ENCODE measurements at regions not wholly inside any gene's neighbourhood (a gene's known extent, or its start where the extent isn't known, plus 50 kb on each side); places are given as distances from the start of the nearest gene placed in this dataset.
"Not testable (repeated sequence)": the region's sequence is repeated elsewhere in the genome, so short reads cannot be mapped to it uniquely, and the experiment has no call there.

DNA sequence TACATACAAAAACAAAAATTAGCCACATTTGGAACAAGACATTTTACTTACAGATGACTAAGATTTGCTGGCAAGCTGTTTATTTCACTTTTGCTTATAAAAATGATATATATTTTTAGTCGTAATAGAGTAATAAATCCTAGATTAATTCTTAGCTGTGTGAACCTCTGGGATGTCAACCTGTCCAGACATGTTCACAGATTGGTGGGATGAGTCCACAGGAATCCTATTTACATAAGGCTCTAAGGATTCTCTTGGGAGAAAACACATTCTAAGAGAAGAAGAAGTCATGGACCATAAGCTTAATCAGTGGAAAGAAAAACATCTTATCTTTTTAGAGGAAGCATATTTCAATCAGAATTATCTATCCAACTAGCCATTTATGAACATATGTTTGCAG is 797.4 kb downstream of the C12orf50 start:
- DNase-seq, result no peak

DNA sequence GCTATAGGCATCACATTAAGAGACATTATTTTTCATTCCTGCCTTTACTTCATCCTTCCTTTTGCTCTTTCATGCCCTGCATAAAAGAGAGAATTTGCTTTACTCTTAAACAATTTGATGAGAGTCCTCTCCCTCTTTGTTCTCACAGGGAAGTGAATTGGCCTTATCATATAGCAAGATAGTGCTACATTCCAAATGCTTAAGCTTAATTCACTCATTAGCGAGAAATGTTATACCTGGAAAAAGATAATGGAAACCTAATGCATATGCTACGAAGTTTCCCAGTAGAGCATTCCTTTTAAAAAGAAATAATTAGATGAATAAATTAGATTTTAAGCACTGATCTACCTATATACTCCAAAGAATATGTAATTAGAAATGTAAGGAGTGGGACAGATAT is 798.8 kb downstream of the C12orf50 start:
- DNase-seq, result no peak

DNA sequence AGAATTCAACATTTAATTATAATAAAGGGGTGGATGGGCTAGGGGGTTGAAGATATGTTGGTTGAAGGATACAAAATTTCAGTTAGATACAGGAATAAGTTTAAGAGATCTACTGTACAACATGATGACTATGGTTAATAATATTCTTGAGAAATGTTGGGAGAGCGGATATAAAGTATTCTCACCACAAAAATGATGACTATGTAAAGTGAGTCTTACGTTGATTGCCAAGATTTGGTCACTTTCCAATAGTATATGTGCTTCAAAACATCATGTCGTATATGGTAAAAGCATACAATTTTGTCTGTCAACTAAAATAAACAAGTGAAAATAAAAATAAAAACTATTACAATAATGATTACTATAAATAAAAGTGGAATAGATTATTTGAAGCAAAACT is 802.0 kb downstream of the C12orf50 start:
- DNase-seq, result no peak

DNA sequence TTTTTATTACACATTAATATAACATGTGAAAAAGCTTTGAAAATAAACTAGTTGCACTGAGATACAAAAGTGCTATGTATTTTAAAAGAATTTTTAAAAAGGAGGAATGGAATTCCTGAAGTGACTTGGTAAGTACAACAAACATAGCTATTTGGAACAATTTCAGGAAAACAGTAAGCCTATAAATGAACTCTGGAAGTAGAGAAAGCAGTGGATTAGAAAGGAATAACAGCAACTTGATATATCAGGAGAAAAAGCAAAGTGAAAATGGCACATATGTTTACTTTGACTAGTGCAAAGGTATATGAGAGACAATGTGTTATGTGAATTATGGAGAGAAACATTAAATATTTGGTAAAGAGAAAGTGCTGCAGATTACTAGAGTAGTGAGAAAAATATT is 811.7 kb downstream of the C12orf50 start:
- no peak for DNase-seq

DNA sequence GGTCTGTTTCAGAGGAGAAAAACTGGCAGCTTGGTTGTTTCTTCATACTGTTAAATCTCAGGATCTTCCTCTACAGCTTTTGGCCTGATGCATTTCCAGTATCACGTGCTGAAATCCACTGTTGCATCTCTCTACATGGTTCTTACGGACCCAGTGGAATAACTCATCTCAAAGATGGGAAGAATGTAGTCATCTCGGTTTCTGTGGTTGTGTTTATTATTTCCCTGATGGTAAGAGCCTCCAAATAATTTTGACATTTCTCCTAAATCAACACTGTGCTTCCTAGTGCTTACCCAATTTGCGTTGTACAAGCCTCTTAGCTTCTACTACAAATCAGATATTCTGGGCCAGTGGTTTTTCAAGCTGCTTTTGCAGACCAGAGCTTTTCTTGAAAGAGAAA is 812.8 kb downstream of the C12orf50 start:
- no peak for DNase-seq

DNA sequence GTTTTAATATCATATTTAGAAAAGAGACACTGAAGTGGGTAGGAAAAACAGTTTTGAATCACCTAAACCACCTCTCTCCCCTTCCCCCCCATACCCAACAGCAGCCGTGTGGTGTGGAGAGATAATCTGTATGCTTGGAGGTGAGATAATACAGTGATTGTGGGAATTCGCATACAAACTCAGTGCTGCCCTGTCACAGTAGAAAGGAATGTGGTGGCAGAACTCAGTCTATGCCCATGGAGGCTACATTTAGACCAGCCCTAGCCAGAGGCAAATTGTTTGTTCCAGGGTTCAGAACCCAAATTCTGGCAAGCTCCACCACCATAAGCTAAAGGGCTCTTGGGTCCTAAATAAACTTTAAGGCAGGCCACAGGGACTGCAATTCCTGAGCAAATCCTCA is 827.0 kb downstream of the C12orf50 start:
- DNase-seq, result no peak

DNA sequence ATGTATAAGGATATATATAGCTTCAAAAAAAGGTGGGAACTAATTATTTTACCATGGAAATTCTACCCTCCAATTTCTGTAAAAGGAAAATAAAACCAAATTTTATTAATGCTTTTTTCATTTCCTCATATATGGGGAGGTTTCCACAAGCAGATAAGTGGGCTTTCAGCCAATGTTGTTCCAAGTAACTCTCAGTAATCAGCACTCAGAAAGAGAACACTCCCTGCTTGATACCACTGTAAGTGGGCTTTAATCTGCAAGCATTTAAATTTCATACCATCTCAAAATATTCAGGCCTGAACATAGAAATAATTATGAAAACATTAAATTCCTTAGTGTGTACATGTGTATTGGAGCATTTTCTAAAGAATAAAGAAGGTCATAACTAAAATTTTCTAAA is 827.6 kb downstream of the C12orf50 start:
- DNase-seq, result no peak

DNA sequence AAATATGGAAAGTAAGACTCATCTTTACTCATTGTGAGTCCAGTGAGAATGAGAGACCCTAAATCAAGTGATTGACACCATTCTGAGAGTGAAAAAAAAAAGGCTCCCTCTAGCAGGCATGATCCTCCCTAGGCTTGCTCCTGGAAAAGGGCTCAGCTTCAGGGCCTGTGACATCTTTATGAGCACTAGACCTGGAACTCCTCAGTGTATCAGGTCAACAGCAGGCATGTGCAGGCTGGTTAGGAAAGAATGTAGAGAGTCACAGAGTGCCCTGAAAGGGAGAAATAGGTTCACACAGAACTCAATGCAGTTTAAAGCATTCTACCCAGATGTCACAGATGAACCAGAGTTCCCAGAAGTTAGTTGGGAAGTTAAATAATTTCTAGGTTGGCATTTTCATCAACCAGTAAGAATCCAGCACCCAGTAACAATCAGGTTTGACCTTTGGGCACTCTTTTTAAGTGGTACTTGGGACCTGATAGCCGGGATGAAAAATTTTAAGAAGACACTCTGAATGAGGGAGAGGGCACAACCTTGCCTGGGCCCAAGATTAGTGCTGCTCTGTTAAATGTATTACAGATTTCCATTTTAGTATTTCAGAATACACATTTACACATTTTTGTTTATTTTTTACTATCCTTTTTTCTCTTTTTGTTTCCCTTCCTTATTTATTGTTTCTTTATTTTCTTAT is 828.8 kb downstream of the C12orf50 start:
- no peak for DNase-seq

DNA sequence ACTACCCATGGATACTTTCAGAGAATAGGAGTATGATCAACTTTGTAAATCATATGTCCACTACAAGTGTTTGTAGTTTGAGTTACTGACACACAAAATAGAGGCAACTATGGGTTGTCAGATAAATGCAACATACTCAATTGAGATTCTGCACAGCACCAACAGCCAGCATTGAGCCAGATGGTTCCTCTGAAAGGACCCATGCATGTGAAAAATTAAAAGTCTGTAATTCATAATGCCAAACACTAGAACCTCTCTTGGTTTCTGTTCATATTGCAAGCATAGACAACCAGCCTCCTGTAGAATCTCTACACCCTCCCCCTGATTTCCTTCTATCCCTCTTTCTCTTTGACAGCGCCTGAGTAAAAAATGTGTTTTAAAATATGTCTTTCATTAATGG is 831.0 kb downstream of the C12orf50 start:
- no peak for DNase-seq

DNA sequence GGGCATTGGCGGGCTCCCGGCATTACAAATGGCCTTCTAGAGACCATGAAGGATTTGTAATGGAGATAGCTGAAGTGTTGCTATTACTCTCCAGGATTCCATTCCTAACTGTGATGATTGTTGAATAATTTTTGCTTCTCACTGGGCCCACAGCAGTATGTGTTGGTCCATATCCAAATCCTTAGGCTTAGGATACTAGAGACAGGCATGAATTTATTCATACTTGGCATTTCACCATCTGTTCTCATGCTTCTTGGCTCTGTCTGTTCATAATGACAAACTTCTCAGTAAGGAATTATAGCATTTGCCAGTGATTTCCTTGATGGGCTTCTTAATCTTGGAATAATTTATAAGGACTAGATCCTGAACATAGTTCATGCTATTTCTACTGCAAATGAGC is 832.9 kb downstream of the C12orf50 start:
- no peak for DNase-seq

DNA sequence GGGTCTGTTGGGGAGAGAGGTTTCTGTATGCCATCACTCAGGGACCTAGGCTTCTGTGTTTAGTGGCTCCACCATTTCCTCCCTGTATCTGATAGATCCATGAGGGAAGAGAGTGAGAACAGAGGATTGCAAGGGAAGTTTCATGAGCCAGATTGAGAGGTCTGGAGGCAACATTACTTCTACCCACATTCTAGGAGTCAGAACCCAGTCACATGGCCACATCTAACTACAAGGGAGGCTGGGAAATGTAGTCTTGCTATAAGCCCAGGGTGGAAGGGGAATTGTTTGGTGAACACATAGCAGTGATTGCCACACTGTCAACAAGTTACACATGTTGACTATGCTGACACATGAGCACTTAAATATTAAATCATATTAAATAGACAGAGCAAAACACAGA is 834.8 kb downstream of the C12orf50 start:
- DNase-seq, result not testable (repeated sequence)

DNA sequence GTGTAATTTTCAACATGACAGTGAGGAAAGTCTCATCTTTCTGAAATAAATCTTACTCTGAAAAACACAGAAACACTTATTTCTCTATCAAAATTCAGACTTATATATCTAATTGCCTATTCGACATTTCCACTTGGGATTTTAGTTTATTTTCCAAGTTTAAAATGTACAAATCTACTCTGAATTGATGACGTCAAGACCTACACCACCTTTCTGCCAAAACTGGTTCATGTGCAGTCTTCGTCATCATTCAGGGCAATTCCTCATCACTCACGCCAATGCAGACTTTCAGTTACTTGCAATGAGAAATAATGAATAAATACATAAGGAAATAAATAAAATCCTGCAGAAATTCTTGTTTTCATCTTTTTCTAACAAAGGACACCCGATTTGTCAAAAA is 843.8 kb downstream of the C12orf50 start:
- DNase-seq, result no peak

DNA sequence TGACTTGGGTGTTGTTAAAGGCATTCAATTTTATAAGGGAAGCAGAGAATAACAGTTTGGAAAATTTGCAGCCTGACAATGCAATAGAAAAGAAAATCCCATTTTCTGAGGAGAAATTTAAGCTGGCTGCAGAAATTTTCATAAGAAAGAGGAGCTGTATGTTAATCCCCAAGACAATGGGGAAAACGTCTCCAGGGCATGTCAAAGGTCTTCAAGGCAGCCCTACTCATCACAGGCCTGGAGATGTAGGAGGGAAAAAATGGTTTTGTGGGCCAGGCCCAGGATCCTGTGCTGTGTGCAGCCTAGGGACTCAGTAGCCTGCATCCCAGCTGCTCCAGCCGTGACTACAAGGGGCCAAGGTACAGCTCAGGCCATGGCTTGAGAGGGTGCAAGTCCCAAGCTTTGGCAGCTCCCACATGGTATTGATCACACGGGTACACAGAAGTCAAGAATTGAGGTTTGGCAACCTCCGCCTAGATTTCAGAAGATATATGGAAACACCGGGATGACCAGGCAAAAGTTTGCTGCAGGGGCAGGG is 846.4 kb downstream of the C12orf50 start:
- no peak for DNase-seq

DNA sequence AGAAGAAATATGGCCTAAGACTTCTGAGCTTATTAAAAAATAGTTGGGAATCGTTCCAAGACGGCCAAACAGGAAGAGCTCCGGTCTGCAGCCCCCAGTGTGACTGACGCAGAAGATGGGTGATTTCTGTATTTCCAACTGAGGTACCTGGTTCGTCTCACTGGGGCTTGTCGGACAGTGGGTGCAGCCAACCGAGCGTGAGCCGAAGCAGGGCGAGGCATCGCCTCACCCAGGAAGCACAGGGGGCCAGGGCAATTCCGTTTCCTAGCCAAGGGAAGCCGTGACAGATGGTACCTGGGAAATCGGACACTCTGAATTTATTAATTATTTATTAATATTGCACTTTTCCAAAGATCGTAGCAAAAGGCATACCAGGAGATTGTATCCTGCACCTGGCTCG is 857.8 kb downstream of the C12orf50 start:
- peak; percentile 11 for DNase-seq

DNA sequence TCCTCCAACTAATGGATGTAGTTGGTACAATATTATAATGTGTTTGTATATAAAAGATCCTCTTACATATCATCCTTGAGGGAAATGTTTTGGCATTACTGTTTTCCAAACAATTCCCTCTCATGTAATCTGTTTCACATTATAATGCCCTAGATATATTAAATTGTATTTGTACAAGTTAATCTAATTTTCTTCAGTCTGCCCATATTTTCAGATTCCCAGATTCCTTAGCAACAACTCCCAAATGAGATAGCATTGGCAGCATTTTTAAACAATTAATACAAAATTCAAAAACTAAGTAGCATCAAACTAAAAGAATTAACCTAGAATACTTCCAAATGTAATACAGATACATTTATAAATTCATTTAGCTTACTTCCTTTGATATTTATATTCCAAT is 860.2 kb downstream of the C12orf50 start:
- no peak for DNase-seq

DNA sequence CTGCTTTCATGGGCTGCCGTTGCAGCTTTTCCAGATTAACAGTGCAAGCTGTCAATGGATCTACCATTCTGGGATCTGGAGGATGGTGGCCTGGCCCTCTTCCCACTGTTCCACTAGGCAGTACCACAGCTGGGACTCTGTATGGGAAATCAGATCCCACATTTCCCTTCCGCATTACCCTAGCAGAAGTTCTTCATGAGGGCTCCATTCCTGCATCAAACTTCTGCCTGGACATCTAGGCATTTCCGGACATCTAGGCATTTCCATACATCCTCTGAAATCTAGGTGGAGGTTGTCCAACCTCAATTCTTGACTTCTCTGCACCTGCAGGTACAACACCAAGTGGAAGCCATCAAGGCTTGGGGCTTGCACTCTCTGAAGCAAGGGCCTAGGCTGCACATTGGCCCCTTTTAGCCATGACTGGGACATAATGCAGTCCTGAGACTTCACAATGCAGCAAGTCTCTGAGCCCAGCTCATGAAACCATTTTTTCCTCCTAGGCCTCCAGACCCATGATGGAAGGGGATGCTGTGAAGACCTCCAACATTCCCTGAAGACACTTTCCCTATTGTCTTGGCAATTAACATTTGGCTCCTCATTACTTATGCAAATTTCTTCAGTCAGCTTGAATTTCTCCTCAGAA is 863.3 kb downstream of the C12orf50 start:
- DNase-seq, result no peak

DNA sequence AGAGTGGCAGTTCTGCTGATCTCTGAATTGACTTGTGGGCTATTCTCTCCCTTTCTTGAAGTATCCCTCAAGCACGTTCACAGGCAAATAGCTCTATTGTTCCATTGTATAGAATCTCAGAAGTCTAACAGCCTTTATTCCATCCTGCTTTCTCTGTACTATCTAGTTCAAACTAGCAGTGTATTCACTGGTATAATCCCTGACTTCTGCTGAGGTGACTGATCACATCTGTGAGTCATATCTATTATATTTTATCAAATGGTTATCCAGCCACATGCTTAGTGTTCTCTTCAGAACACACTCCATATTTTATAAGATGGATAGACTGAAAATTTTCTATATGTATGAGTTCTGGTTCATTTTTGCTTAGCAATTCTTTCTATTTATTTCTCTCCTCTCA is 866.1 kb downstream of the C12orf50 start:
- DNase-seq, result no peak

DNA sequence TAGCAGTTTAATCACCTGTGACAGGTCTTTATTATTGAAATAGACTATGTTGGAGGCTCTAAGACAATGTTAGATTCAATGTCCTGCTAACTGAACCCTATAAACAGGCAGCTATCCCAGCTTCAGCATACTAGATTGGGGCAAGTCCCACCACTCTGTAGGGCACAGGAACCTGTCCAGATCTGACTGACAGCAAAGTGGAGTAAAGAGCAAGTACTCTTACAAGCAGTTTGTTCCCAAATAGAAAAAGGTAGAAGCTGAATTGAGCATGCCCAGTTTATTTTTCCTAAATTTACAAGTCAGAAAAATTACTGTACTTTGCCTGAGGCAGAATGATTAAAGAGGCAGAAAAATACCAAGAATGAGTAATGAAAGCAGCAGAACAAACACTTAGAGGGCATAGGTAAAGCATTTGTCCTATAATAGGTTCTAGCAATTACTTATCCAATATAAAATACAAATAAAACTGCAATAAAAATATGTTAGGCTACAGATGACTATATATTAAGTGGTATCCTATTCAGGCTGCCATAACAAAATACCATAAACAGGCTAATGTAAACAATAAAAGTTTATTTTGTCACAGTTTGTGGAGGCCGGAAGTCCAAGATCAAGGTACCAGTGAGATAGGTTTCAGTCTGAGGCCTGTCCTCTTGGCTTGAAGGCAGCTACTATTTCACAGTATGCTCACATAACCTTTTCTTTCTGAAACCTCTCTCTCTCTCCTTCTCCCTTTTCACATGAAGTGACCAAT is 868.2 kb downstream of the C12orf50 start:
- no peak for DNase-seq

DNA sequence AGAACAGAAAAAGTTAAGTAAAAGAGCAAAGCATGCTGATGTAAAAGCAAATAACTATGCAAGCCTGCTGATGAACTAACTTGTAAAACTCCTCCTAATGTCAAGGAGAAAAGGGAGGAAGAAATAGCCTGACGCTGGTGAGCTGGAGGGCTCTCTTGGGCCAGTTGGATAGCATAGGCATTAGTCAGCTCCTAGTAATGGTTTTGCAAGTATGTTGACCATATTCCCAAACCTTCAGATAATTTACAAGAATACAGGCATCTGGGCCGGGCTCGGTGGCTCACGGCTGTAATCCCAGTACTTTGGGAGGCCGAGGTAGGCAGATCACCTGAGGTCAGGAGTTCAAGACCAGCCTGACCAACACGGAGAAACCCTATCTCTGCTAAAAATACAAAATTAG is 871.4 kb downstream of the C12orf50 start:
- no peak for DNase-seq

DNA sequence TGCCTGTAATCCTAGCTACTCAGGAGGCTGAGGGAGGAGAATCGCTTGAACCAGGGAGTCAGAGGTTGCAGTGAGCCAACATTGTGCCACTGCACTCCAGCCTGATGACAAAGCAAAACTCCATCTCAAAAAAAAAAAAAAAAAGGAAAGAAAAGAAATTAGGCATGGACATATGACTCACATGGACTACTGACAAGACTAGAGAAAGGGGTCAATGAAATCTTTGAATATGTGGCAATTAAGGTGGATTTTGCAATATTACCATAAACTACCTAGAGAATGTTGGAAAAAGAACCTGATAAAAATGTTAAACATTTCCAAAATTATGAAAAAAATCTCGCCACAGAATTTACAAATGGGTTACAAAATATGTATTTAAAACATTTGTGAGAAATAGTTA is 873.6 kb downstream of the C12orf50 start:
- DNase-seq, result no peak

DNA sequence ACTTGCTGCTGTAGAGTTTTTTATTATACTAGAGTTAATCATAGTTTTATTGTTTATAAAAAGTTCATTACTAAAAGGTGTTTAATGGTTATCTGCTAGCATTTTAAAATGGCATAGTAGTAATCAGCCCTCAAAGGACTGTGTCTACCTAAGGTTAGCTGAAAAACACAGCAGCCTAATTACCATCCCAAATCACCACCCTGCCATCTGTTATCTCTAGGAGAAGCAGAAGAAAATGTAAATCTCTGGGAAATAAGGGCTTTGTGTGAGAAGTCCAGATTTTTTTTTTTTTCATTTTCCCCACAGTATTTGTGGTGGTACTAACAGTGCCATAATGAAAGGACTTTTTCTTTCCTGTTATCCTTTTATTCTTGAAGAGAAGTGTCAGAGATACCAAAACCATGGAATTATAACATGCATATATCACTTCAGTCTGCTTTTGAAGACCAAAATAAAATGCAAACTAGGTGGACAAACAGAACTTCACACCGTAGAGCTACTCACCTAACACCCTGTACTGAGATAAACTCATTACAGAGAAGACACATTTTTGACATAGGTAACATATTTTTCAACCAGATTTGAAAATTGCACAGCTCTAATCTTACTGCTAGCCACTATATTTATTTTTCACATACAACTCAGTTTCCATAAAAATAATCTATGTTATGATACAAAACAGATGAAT is 876.2 kb downstream of the C12orf50 start:
- DNase-seq, result no peak

DNA sequence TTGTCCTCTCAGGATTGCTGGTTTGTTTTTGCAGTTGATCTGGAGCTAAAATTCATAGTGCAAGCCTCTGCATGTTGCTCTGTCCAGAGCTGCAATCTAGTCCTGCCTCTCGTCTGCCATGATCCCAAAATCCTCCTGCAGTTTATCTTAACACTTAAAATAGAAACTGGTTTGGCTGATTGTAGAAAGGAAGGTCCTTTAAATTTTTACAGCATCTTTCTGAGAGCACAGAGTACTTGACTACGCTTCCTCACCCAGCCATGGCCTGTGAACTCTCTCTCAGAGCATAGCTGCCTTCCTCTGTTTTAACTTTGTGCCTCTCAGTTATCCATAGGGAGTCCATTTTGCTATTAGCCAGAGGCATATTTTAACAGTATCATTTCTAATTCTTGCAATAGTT is 877.1 kb downstream of the C12orf50 start:
- DNase-seq, result no peak

DNA sequence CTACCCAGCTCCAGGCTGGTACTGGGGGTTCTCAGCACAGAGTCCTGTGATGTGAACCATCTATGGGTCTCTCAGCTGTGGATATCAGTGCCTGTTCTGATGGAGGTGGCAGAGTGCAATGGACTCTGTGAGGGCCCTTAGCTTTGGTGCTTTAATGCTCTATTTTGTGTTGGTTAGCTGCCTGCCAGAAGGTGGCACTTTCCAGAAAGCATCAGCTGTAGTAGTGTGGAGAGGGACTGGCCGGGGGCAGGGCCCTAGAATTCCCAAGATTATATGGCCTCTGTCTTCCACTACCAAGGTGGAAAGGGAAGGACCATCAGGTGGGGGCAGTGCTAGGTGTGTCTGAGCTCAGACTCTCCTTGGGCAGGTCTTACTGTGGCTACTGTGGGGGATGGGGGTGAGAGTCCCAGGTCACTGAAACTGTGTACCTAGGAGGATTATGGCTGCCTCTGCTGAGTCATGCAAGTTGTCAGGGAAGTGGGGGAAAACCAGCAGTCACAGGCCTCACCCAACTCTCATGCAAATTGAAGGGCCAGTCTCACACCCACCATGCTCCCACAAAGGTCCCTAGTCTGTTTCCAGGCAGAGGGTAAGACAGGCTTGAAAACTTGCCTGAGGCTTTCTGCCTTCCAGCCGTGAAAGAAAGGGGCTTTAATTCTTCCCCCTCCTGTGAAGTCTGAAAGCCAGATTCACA is 878.1 kb downstream of the C12orf50 start:
- DNase-seq, result no peak

Measured in NCI-H2171 treated with DMSO at 0.1 percent for 48 hours (cell line).